SU-DHL-6 (cell line): ENCODE measurements at regions not wholly inside any gene's neighbourhood (a gene's known extent, or its start where the extent isn't known, plus 50 kb on each side); places are given as distances from the start of the nearest gene placed in this dataset.

Experiments
- H2AFZ ChIP-seq: fragments of 200-600 bp; sonication (generic); 2 replicates; pipeline ENCODE4 v1.6.1; 2014; ENCODE audit warnings: low read depth, mild to moderate bottlenecking, moderate library complexity, mixed read lengths, antibody characterized with exemption, low read length; ENCODE audit not compliant: severe bottlenecking
- H3F3A ChIP-seq: fragments of 200-600 bp; shearing (Covaris generic); 2 replicates; pipeline ENCODE4 v1.6.0; 2016; ENCODE audit warnings: antibody characterized with exemption, mild to moderate bottlenecking; ENCODE audit not compliant: insufficient read depth
- H3K27ac ChIP-seq: fragments of 200-600 bp; sonication (generic); 2 replicates; pipeline ENCODE4 v1.5.1; 2016; ENCODE audit warnings: low read depth, mild to moderate bottlenecking, low read length, moderate library complexity, mixed read lengths
- H3K27me3 ChIP-seq: fragments of 200-600 bp; sonication (generic), shearing (Covaris generic); 2 replicates; pipeline ENCODE4 v1.6.0; 2014; ENCODE audit warnings: mild to moderate bottlenecking, low read length
- H3K36me3 ChIP-seq: fragments of 200-600 bp; sonication (generic); 2 replicates; pipeline ENCODE4 v1.6.1; 2014; ENCODE audit warnings: mild to moderate bottlenecking, low read length, mixed read lengths
- H3K4me2 ChIP-seq: fragments of 300-600, 200-600 bp; shearing (Covaris generic), sonication (generic); 2 replicates; pipeline ENCODE4 v1.6.0; 2014; ENCODE audit warnings: low read length, low read depth, mild to moderate bottlenecking; ENCODE audit not compliant: poor library complexity, severe bottlenecking
- H3K4me3 ChIP-seq: fragments of 200-600 bp; sonication (generic); 2 replicates; pipeline ENCODE4 v1.5.1; 2014; ENCODE audit warnings: antibody characterized with exemption, low read length, mild to moderate bottlenecking, mixed read lengths; ENCODE audit not compliant: insufficient read depth, poor library complexity, severe bottlenecking
- H3K79me2 ChIP-seq: fragments of 200-600 bp; sonication (generic); 2 replicates; pipeline ENCODE4 v1.6.1; 2014; ENCODE audit warnings: mild to moderate bottlenecking, low read length, moderate library complexity; ENCODE audit not compliant: insufficient read depth
- H3K9ac ChIP-seq: fragments of 200-600 bp; sonication (generic); 2 replicates; pipeline ENCODE4 v1.7.0; 2014; ENCODE audit warnings: mild to moderate bottlenecking, low read length
- H3K9me2 ChIP-seq: fragments of 200-600 bp; sonication (generic); replicated peaks from 2 replicates; pipeline ENCODE4 v1.6.1; 2014; ENCODE audit warnings: low read length; ENCODE audit not compliant: insufficient read depth
- H3K9me3 ChIP-seq: fragments of 200-600 bp; sonication (generic); 2 replicates; pipeline ENCODE4 v1.6.1; 2014; ENCODE audit warnings: low read length, mixed read lengths; ENCODE audit not compliant: insufficient read depth
- H4K20me1 ChIP-seq: fragments of 200-600 bp; sonication (generic); 2 replicates; pipeline ENCODE4 v1.6.1; 2014; ENCODE audit warnings: low read depth, mild to moderate bottlenecking, antibody characterized with exemption, low read length, moderate library complexity, mixed read lengths
- EZH2phosphoT487 ChIP-seq: fragments of 200-600 bp; sonication (generic), shearing (Covaris generic); conservative IDR thresholded peaks from 2 replicates; pipeline ENCODE4 v1.6.1; 2018; ENCODE audit warnings: mild to moderate bottlenecking, antibody characterized with exemption, low read length, moderate library complexity, mixed read lengths
- TF ChIP-seq, protein P1 (sequence below): fragments of 200-600 bp; sonication (generic); IDR thresholded peaks from one replicate; pipeline ENCODE4 v1.5.1; 2017; ENCODE audit warnings: antibody characterized with exemption, mild to moderate bottlenecking, low read length, moderate library complexity; ENCODE audit not compliant: insufficient read depth, poor library complexity, severe bottlenecking

DNA sequence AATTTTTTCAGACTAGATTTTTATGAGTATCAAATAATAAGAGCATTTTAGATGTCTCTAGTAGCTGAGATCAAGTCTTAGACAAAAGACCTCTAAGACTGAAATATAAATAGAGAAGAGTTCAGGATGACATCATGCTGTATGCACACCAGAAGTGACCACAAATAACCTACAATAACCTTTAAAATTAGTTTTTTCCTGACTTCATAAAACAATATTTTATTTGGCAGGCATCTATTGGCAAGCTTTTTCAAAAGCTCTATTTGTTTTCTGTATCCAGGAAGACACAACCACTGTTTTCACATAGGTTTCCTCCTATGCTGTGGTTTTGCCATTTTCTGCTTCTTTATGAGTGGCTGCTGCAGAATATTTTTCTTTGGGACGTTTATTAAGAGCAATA is 359.1 kb downstream of the CRPPA start:
- Histone ChIP-seq H3K27me3 (no peaks in the 10 kb centered on the region), H3K36me3 (no peaks in the 10 kb centered on the region), H3K9me3 (no peaks in the 10 kb centered on the region), H3K27ac (no peak overlapping the region), H3K9me2 (no peaks in the 10 kb centered on the region), H2AFZ (no peak overlapping the region), H3K9ac (no peak overlapping the region), H3F3A (no peaks in the 10 kb centered on the region), H4K20me1 (no peaks in the 10 kb centered on the region), H3K4me2 (no peak overlapping the region), H3K79me2 (no peaks in the 10 kb centered on the region), H3K4me3 (no peak overlapping the region)
- TF ChIP-seq EZH2phosphoT487, result no peak
- TF ChIP-seq, protein P1, sequence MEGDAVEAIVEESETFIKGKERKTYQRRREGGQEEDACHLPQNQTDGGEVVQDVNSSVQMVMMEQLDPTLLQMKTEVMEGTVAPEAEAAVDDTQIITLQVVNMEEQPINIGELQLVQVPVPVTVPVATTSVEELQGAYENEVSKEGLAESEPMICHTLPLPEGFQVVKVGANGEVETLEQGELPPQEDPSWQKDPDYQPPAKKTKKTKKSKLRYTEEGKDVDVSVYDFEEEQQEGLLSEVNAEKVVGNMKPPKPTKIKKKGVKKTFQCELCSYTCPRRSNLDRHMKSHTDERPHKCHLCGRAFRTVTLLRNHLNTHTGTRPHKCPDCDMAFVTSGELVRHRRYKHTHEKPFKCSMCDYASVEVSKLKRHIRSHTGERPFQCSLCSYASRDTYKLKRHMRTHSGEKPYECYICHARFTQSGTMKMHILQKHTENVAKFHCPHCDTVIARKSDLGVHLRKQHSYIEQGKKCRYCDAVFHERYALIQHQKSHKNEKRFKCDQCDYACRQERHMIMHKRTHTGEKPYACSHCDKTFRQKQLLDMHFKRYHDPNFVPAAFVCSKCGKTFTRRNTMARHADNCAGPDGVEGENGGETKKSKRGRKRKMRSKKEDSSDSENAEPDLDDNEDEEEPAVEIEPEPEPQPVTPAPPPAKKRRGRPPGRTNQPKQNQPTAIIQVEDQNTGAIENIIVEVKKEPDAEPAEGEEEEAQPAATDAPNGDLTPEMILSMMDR, result no peak

DNA sequence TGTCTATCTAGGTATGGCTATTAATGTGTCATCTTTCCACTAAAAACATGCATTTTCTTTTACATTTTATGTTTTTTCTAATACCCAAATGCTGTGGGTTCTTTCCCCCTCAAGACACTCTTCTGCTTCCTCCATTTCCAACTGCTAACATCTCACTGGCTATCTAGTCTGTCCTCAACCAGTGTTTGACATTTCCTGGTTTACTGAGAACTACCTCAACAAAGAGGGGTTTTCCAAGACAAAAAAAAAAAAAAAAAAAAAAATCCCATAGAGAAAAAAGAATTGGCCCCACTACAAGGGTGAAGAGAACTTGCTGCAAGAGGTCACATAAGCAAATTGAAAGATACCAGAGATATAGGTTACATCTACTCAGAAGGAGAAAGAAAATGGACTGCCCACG is 359.7 kb downstream of the CRPPA start:
- TF ChIP-seq EZH2phosphoT487, result no peak
- TF ChIP-seq, protein P1, result no peak
- Histone ChIP-seq H3K79me2 (no peaks in the 10 kb centered on the region), H3F3A (no peaks in the 10 kb centered on the region), H3K27ac (no peak overlapping the region), H2AFZ (no peak overlapping the region), H4K20me1 (no peaks in the 10 kb centered on the region), H3K9ac (no peak overlapping the region), H3K4me3 (no peak overlapping the region), H3K4me2 (no peak overlapping the region), H3K9me3 (no peaks in the 10 kb centered on the region), H3K27me3 (no peaks in the 10 kb centered on the region), H3K9me2 (no peaks in the 10 kb centered on the region), H3K36me3 (no peaks in the 10 kb centered on the region)

DNA sequence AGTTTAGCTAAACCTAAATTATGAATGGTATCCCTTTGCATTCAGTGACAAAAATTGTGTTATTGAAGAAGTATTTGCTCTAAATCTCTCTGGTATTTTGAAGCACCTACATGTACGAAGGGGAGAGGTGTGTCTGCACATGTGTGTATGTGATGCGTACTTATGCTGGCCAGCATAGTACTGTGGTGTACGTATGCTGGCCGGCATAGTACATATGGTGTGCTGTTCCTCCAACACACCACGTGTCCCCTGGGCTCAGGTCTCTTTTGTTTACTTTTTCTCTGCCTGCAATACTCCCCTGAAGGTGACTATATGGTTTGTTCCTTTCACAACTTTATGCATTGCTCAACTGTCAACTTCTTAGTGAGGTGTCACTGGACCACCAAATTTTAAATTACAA is 360.3 kb downstream of the CRPPA start:
- H3K27ac ChIP-seq, result no peak overlapping the region
- no peaks in the 10 kb centered on the region for H3K9me3 ChIP-seq
- TF ChIP-seq, protein P1, result no peak
- no peak for TF ChIP-seq EZH2phosphoT487
- no peaks in the 10 kb centered on the region for H3K9me2 ChIP-seq
- H3F3A ChIP-seq, result no peaks in the 10 kb centered on the region
- no peaks in the 10 kb centered on the region for H3K27me3 ChIP-seq
- H3K36me3 ChIP-seq, result no peaks in the 10 kb centered on the region
- no peaks in the 10 kb centered on the region for H4K20me1 ChIP-seq
- no peak overlapping the region for H3K9ac ChIP-seq
- H3K4me2 ChIP-seq, result no peak overlapping the region
- no peaks in the 10 kb centered on the region for H3K79me2 ChIP-seq
- no peak overlapping the region for H3K4me3 ChIP-seq
- H2AFZ ChIP-seq, result no peak overlapping the region

DNA sequence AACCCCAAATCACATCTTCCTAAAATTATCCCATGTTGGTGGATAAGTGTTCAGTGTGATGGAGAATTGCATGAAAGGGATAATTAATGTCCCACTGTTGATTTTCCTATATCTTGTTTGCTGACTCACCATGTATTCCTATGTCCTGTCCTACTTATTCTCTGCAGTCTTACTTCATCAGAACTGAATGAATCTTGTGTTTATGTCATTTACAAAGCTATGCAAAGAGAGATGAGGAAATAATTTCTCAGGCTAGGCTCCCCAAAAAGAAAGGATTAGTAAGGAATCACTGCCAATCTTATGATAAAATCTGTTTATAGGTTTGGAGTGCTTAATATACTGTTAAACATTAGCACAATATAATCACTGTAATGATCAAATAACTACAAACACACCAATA is 360.8 kb downstream of the CRPPA start:
- H3K27ac ChIP-seq, result no peak overlapping the region
- no peaks in the 10 kb centered on the region for H4K20me1 ChIP-seq
- no peak overlapping the region for H3K4me3 ChIP-seq
- H3K9me3 ChIP-seq, result no peaks in the 10 kb centered on the region
- no peaks in the 10 kb centered on the region for H3F3A ChIP-seq
- no peaks in the 10 kb centered on the region for H3K36me3 ChIP-seq
- no peaks in the 10 kb centered on the region for H3K9me2 ChIP-seq
- no peak overlapping the region for H3K4me2 ChIP-seq
- H3K9ac ChIP-seq, result no peak overlapping the region
- TF ChIP-seq EZH2phosphoT487, result no peak
- TF ChIP-seq, protein P1, result no peak
- H3K27me3 ChIP-seq, result no peaks in the 10 kb centered on the region
- no peaks in the 10 kb centered on the region for H3K79me2 ChIP-seq
- H2AFZ ChIP-seq, result no peak overlapping the region
